Myocyte (in vitro differentiated cells): ENCODE measurements at regions not wholly inside any gene's neighbourhood (a gene's known extent, or its start where the extent isn't known, plus 50 kb on each side); places are given as distances from the start of the nearest gene placed in this dataset.
"Not testable (repeated sequence)": the region's sequence is repeated elsewhere in the genome, so short reads cannot be mapped to it uniquely, and the experiment has no call there.

ENCODE experiments used
- DNase-seq: peaks from one replicate; pipeline ENCODE4 v3.0.0-alpha.2; 2012; ENCODE audit warnings: low read depth

- no peak for DNase-seq
Observed at GRCh38 chr13:89455225-89455624, 1784.1 kb downstream of the SLITRK5 start.

DNA sequence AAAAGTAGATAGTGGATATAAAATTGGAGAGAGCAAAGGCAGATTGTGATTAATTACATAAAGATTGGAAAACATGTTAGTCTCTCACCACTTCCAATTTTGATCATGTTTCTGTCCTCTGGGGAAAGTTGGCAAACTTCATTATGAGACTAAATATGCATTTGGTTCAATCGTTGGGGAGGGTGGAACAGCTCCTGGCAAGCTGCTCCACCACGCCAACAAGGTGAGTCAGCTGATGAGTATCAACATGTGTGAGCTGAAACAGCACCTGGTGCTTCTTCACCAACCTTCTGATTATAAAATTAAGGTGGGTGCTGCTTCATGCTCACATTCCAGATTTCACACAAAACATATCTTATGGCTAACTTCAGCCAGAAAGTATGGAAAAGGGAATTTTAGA lies 1784.6 kb downstream of the SLITRK5 start:
- no peak for DNase-seq

DNA sequence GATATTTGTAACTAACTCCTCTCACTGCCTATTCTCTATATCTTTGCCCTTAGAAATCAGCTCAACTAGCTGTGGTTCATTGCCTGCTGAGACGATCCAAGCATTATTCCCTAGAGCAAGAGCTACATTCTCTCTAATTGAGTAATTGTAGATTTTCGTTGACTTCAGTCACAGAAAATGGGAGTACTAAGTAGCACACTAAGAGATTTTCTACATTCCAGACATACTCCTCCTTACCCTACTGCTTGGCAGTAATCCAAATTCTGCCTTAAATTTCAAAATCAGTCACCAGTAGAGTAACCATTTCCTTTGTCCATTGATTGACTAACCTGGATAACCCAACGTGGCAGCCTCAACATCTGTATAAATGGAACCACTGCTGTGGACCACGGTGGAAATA lies 1786.8 kb downstream of the SLITRK5 start:
- peak; percentile 57 for DNase-seq

GRCh38 chr13:89458456-89458855 lies 1787.3 kb downstream of the SLITRK5 start:
- no peak for DNase-seq

- DNase-seq: not testable (repeated sequence)
Observed at GRCh38 chr13:89460895-89461294, 1789.7 kb downstream of the SLITRK5 start.

DNA sequence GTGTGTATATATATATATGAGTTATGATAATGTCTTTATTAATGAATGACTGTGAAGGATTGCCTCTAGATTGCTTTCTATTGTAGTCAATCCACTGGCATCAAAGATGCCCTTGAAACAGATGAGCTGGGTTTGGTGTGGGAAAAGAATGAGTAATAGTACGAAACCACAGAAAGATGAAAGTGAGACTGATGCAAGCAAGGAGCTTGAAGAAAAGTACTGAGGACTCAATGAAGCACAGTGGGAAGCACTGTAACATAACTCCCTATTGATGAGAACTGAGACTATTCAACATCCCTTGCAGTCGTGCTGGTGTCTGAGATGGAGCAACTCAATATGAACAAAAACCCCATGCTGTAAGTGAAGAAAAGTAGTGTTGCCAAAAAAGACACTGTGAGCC lies 1794.2 kb downstream of the SLITRK5 start:
- DNase-seq: peak; percentile 18

- DNase-seq: no peak
Observed at GRCh38 chr13:89468081-89468480, 1796.9 kb downstream of the SLITRK5 start.

DNA sequence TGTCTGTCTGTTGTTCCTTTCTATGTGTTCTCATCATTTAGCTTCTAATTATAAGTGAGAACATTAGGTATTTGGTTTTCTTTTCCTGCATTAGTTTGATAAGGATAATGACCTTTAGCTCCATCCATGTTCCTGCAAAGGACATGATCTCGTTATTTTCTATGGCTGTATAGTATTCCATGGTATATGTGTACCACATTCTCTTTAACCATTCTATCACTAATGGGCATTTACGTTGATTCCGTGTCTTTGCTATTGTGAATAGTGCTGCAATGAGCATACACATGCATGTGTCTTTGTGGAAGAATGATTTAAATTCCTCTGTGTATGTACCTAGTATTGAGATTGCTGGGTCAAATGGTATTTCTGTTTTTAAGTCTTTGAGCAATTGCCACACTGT lies 1799.7 kb downstream of the SLITRK5 start:
- no peak for DNase-seq

- DNase-seq: no peak
Observed at GRCh38 chr13:89474432-89474831, 1803.3 kb downstream of the SLITRK5 start.

- no peak for DNase-seq
Observed at GRCh38 chr13:89486065-89486464, 1814.9 kb downstream of the SLITRK5 start.

GRCh38 chr13:89486709-89487108 lies 1815.5 kb downstream of the SLITRK5 start:
- DNase-seq: no peak

GRCh38 chr13:89490661-89491060 lies 1819.5 kb downstream of the SLITRK5 start:
- DNase-seq: peak; percentile 13

GRCh38 chr13:89496478-89496877 lies 1825.3 kb downstream of the SLITRK5 start:
- DNase-seq: no peak

- DNase-seq: no peak
Observed at GRCh38 chr13:89497658-89498057, 1826.5 kb downstream of the SLITRK5 start.

GRCh38 chr13:89502286-89502685 lies 1831.1 kb downstream of the SLITRK5 start:
- DNase-seq: no peak

- peak; percentile 21 for DNase-seq
Observed at GRCh38 chr13:89514534-89515312, 1832.8 kb upstream of the MIR17HG start.

- DNase-seq: no peak
Observed at GRCh38 chr13:89515948-89516347, 1831.5 kb upstream of the MIR17HG start.

- no peak for DNase-seq
Observed at GRCh38 chr13:89518289-89519077, 1829.0 kb upstream of the MIR17HG start.

GRCh38 chr13:89520468-89520867 lies 1827.0 kb upstream of the MIR17HG start:
- DNase-seq: no peak

DNA sequence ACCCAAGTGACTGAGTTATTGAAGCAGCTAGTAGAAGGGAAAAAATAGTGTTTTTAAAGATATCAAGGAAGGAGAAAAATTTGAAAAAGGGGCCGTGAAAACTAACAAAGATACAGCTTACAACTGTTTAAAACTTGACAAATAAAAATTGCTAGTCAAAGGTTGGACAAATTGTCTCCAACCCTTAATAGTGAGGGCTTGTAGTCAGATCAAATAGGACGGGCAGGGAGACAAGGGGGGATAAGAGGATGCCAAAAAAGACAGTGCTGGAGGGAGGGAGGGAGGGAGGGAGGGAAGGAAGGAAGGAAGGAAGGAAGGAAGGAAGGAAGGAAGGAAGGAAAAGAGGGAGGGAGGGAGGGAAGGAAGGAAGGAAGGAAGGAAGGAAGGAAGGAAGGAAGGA lies 1825.8 kb upstream of the MIR17HG start:
- not testable (repeated sequence) for DNase-seq

DNA sequence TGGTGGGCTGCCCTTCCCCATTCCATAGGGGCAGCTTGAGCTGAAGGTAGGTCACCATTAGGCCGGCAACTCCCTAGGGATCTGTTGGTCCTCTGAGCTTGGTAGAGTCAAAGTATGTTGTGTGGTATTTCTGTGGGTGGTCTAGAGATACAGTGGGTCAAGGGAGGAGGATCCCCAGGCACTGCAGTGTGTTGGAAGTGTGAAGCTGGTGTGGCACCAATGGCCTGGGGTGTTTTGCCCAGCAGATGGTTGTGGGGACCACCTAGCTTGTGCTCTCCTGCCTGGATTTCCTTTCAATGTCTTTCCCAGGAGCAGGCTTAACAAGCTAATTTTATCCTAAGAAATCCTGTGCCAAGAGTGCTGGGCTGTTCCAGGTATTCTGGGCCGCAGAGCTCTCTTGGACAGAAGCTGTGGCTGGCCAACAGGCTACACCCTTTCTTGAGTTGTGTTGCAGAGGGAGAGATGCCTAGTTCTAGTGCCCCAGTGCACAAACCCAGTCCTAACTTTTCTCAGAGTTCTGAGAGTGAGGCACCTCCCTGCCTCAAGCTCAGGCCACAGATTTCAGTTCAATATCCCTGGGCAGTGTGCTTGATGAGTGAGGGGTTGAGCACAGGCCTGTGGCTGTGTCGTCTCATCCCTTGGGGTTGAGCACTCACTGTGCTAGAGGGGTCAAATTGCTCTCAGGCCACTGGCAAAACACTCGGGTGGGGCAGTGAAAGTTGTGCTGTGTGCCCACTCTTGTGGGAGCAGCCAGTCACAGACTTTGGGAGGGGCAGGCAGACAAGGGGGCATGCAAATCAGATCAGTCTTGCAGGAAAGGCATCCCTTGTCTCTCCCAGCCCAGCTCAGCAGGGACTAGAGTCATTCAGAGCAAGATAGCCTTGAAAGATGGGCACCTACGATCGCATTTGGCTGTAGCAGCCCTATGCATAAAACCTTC lies 1806.1 kb upstream of the MIR17HG start:
- DNase-seq: no peak
